H1 (cell line): ENCODE measurements at regions not wholly inside any gene's neighbourhood (a gene's known extent, or its start where the extent isn't known, plus 50 kb on each side); places are given as distances from the start of the nearest gene placed in this dataset.

Experiments used
- CHD7 ChIP-seq: fragments of 300-600 bp; sonication (generic); IDR thresholded peaks from 2 replicates; pipeline ENCODE4 v1.7.1; 2012; ENCODE audit warnings: low read length, moderate library complexity, mild to moderate bottlenecking, inconsistent platforms; ENCODE audit not compliant: insufficient replicate concordance
- CREB1 ChIP-seq: IDR thresholded peaks from 2 replicates; pipeline ENCODE4 v1.6.1; 2012; ENCODE audit warnings: inconsistent platforms
- EGR1 ChIP-seq: IDR thresholded peaks from 2 replicates; pipeline ENCODE4 v1.6.1; 2011; ENCODE audit warnings: low read depth, low read length, borderline replicate concordance
- RBBP5 ChIP-seq: IDR thresholded peaks from 2 replicates; pipeline ENCODE4 v1.7.1; 2012; ENCODE audit warnings: low read depth, mild to moderate bottlenecking, inconsistent platforms, low read length, moderate library complexity, borderline replicate concordance
- SIRT6 ChIP-seq: IDR thresholded peaks from one replicate; pipeline ENCODE4 v1.7.1; 2012; ENCODE audit warnings: low read length, inconsistent platforms
- SP1 ChIP-seq: IDR thresholded peaks from 2 replicates; pipeline ENCODE4 v1.6.1; 2011; ENCODE audit warnings: low read depth, low read length

- no peak for TF ChIP-seq CHD7
- no peak for TF ChIP-seq RBBP5
- TF ChIP-seq CREB1, result no peak
- no peak for TF ChIP-seq EGR1
- no peak for TF ChIP-seq SIRT6
- no peak for TF ChIP-seq SP1
Measured at GRCh38 chrX:74363914-74364313, 57.4 kb upstream of the SLC16A2 start (continued).
